H1 (cell line): ENCODE measurements at regions not wholly inside any gene's neighbourhood (a gene's known extent, or its start where the extent isn't known, plus 50 kb on each side); places are given as distances from the start of the nearest gene placed in this dataset.

Experiments used
- FOSL1 ChIP-seq: IDR thresholded peaks from 2 replicates; pipeline ENCODE4 v1.6.1; 2011; ENCODE audit warnings: mild to moderate bottlenecking, low read depth, low read length, moderate library complexity; ENCODE audit not compliant: insufficient read depth
- TF ChIP-seq, protein P1 (sequence below): fragments of 300-600 bp; sonication (generic); IDR thresholded peaks from 2 replicates; pipeline ENCODE4 v1.7.1; 2012; ENCODE audit warnings: low read length, moderate library complexity, mild to moderate bottlenecking, inconsistent platforms; ENCODE audit not compliant: insufficient replicate concordance

DNA sequence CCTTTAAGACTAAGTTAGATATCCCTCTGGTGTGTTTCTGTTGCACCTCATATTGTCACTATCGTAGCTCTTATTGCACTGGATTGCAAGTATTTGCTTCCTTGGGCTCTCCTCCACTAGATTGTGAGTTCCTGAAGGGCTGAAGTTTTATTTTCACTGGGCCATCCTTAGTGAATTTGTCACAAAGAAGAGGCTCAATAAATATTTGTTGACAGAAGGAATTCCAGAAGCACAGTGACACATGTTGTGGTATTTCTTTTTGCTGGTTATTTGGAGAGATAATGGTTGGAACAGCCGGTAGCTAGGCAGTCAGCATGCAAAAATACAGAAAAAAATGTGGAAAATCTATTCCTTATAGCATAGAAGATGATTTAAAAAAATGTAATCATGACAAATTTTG, 129.9 kb upstream of the ZRANB2 start (continued):
- TF ChIP-seq, protein P1, sequence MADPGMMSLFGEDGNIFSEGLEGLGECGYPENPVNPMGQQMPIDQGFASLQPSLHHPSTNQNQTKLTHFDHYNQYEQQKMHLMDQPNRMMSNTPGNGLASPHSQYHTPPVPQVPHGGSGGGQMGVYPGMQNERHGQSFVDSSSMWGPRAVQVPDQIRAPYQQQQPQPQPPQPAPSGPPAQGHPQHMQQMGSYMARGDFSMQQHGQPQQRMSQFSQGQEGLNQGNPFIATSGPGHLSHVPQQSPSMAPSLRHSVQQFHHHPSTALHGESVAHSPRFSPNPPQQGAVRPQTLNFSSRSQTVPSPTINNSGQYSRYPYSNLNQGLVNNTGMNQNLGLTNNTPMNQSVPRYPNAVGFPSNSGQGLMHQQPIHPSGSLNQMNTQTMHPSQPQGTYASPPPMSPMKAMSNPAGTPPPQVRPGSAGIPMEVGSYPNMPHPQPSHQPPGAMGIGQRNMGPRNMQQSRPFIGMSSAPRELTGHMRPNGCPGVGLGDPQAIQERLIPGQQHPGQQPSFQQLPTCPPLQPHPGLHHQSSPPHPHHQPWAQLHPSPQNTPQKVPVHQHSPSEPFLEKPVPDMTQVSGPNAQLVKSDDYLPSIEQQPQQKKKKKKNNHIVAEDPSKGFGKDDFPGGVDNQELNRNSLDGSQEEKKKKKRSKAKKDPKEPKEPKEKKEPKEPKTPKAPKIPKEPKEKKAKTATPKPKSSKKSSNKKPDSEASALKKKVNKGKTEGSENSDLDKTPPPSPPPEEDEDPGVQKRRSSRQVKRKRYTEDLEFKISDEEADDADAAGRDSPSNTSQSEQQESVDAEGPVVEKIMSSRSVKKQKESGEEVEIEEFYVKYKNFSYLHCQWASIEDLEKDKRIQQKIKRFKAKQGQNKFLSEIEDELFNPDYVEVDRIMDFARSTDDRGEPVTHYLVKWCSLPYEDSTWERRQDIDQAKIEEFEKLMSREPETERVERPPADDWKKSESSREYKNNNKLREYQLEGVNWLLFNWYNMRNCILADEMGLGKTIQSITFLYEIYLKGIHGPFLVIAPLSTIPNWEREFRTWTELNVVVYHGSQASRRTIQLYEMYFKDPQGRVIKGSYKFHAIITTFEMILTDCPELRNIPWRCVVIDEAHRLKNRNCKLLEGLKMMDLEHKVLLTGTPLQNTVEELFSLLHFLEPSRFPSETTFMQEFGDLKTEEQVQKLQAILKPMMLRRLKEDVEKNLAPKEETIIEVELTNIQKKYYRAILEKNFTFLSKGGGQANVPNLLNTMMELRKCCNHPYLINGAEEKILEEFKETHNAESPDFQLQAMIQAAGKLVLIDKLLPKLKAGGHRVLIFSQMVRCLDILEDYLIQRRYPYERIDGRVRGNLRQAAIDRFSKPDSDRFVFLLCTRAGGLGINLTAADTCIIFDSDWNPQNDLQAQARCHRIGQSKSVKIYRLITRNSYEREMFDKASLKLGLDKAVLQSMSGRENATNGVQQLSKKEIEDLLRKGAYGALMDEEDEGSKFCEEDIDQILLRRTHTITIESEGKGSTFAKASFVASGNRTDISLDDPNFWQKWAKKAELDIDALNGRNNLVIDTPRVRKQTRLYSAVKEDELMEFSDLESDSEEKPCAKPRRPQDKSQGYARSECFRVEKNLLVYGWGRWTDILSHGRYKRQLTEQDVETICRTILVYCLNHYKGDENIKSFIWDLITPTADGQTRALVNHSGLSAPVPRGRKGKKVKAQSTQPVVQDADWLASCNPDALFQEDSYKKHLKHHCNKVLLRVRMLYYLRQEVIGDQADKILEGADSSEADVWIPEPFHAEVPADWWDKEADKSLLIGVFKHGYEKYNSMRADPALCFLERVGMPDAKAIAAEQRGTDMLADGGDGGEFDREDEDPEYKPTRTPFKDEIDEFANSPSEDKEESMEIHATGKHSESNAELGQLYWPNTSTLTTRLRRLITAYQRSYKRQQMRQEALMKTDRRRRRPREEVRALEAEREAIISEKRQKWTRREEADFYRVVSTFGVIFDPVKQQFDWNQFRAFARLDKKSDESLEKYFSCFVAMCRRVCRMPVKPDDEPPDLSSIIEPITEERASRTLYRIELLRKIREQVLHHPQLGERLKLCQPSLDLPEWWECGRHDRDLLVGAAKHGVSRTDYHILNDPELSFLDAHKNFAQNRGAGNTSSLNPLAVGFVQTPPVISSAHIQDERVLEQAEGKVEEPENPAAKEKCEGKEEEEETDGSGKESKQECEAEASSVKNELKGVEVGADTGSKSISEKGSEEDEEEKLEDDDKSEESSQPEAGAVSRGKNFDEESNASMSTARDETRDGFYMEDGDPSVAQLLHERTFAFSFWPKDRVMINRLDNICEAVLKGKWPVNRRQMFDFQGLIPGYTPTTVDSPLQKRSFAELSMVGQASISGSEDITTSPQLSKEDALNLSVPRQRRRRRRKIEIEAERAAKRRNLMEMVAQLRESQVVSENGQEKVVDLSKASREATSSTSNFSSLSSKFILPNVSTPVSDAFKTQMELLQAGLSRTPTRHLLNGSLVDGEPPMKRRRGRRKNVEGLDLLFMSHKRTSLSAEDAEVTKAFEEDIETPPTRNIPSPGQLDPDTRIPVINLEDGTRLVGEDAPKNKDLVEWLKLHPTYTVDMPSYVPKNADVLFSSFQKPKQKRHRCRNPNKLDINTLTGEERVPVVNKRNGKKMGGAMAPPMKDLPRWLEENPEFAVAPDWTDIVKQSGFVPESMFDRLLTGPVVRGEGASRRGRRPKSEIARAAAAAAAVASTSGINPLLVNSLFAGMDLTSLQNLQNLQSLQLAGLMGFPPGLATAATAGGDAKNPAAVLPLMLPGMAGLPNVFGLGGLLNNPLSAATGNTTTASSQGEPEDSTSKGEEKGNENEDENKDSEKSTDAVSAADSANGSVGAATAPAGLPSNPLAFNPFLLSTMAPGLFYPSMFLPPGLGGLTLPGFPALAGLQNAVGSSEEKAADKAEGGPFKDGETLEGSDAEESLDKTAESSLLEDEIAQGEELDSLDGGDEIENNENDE, result no peak
- no peak for TF ChIP-seq FOSL1
